GM18858 (cell line): ENCODE measurements at regions not wholly inside any gene's neighbourhood (a gene's known extent, or its start where the extent isn't known, plus 50 kb on each side); places are given as distances from the start of the nearest gene placed in this dataset.

Experiments used
- ATAC-seq: cut with Tn5 transposase; IDR thresholded peaks from one replicate; pipeline ENCODE4 v1.9.1; 2021; ENCODE audit not compliant: unreplicated experiment

GRCh38 chr5:57595523-57595991 lies 112.9 kb upstream of the ACTBL2 start:
- no peak for ATAC-seq

GRCh38 chr5:57594436-57594835 lies 111.8 kb upstream of the ACTBL2 start:
- ATAC-seq = no peak

GRCh38 chr5:57592236-57592635 lies 109.6 kb upstream of the ACTBL2 start:
- no peak for ATAC-seq

GRCh38 chr5:57586649-57587048 lies 104.0 kb upstream of the ACTBL2 start:
- ATAC-seq = no peak

- ATAC-seq = no peak
Observed at GRCh38 chr5:57582578-57583070, 100.0 kb upstream of the ACTBL2 start.

- no peak for ATAC-seq
Observed at GRCh38 chr5:57581772-57582171, 99.2 kb upstream of the ACTBL2 start.

- no peak for ATAC-seq
Observed at GRCh38 chr5:57581222-57581621, 98.6 kb upstream of the ACTBL2 start.

- ATAC-seq = no peak
Observed at GRCh38 chr5:57577432-57578175, 95.0 kb upstream of the ACTBL2 start.

GRCh38 chr5:57576317-57576716 lies 93.7 kb upstream of the ACTBL2 start:
- ATAC-seq = no peak

GRCh38 chr5:57575839-57576238 lies 93.2 kb upstream of the ACTBL2 start:
- ATAC-seq = no peak

- ATAC-seq = no peak
Observed at GRCh38 chr5:57572461-57572860, 89.8 kb upstream of the ACTBL2 start.

- ATAC-seq = no peak
Observed at GRCh38 chr5:57569601-57570000, 87.0 kb upstream of the ACTBL2 start.

- no peak for ATAC-seq
Observed at GRCh38 chr5:57568136-57568535, 85.5 kb upstream of the ACTBL2 start.

- ATAC-seq = no peak
Observed at GRCh38 chr5:57566914-57567313, 84.3 kb upstream of the ACTBL2 start.

- no peak for ATAC-seq
Observed at GRCh38 chr5:57561231-57561842, 78.7 kb upstream of the ACTBL2 start.

- no peak for ATAC-seq
Observed at GRCh38 chr5:57559110-57559635, 76.6 kb upstream of the ACTBL2 start.

GRCh38 chr5:57552033-57552432 lies 69.4 kb upstream of the ACTBL2 start:
- ATAC-seq = no peak

GRCh38 chr5:57551251-57551650 lies 68.6 kb upstream of the ACTBL2 start:
- ATAC-seq = no peak

GRCh38 chr5:57550132-57550531 lies 67.5 kb upstream of the ACTBL2 start:
- ATAC-seq = no peak

- ATAC-seq = no peak
Observed at GRCh38 chr5:57549566-57549965, 67.0 kb upstream of the ACTBL2 start.

GRCh38 chr5:57540823-57541222 lies 58.2 kb upstream of the ACTBL2 start:
- ATAC-seq = no peak

GRCh38 chr5:57539281-57539701 lies 56.7 kb upstream of the ACTBL2 start:
- ATAC-seq = no peak
